ENCODE measurements at regions not wholly inside any gene's neighbourhood (a gene's known extent, or its start where the extent isn't known, plus 50 kb on each side); places are given as distances from the start of the nearest gene placed in this dataset.
"Not testable (repeated sequence)": the region's sequence is repeated elsewhere in the genome, so short reads cannot be mapped to it uniquely, and the experiment has no call there.

DNA sequence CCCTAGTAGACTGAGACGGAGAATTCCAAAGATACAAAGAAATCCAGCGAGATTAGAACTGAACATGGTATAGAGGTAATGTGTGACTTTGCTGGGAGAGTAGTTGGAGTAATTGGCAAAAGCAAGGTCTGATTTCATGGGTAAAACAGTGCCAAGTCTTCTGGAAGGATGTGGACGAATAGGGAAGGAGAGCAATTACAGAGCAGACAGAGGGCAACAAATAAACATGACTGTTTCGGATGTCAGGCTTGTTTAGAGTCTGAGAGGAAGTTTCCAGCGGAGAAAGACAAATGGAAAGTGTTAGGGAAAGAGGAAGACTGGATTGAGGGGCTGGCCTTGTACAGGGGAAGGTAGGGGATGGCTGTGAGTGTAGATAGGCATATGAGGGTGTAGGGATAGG, 190.4 kb upstream of the ADRA1D start:
- no peak for DNase-seq (ENCODE audit: low read depth)

DNA sequence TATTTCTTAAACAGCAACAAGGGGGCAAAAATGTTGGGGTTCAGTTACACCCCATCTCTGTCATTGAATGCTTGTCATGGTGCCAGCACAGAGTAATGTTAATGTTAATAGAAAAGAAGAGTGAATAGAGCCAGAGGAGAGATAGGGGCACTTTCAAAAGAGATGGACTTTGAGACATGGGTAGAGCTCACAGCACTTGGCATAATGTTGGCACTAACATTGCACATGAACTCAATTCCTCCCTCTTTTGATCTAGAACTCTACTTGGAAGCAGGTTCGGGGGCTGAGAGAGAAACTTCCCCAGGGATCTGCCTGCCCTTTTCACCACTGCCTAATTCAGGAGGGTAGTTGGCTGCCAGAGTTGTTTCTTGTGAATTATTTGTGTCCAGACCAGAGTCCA, 188.0 kb upstream of the ADRA1D start:
- DNase-seq (ENCODE audit: low read depth), result no peak

DNA sequence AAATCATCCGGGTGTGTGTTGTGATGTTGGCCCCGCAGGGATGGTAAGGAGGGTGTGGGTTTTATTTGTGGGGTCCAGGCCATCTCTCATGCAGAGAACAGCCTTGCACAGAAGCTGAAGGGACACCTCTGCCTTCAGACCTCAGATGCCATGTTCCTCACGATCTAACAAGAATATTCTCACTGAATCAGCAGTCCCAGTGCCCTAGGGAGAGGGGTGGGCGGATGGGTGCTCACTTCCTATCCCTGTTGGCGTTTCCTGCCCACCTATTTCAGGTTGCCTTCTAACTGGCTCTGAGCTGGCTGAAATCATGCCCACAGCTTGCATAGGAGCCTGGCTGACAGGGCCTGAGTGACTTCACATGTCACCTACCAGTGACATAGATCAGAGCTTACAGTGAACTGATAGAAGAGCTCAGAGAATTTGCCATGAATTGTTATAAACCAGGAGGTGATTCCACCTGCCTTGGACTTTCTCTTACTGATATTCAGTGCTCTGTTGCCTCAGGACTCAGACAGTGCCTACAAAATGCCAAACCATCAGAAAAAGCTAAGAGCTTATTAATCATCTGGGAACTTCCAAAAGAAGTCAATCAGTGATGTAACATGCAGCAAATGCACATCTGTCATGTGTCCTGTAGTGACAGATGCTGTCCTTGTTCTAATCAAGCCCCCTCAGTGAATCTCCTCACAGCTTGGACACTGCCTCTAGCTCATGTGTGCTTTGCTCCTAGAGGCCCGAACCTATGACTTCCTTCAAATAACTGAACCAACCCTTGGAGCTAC, 186.8 kb upstream of the ADRA1D start:
- DNase-seq (ENCODE audit: low read depth), result no peak

- peak; percentile 15 for DNase-seq (ENCODE audit: low read depth)
These were observed 186.1 kb upstream of the ADRA1D start for GRCh38 chr20:4435225-4435624.

GRCh38 chr20:4434681-4435080, 185.6 kb upstream of the ADRA1D start:
- peak; percentile 28 for DNase-seq (ENCODE audit: low read depth)

GRCh38 chr20:4431446-4431845, 182.4 kb upstream of the ADRA1D start:
- no peak for DNase-seq (ENCODE audit: low read depth)

- DNase-seq (ENCODE audit: low read depth), result not testable (repeated sequence)
These were observed 181.7 kb upstream of the ADRA1D start for GRCh38 chr20:4430826-4431225.

- DNase-seq (ENCODE audit: low read depth), result no peak
These were observed 179.0 kb upstream of the ADRA1D start for GRCh38 chr20:4427940-4428586.

DNA sequence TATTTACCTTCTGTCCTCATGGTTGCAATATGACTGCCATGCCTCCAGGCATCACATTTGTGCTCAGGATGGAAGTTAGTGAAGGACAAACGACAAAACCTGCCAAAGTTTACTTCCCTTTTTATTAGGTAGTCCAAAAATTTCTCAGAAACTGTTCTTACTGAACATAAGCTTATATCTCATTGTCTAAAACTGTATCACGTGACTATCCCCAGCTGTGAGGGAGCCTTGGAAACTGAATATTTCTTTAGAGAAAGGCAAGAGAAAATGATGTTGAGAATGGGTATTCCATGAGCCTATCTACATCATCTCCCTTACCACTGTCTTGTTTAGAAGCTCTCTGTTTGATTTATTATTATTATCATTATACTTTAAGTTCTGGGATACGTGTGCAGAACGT, 169.1 kb upstream of the ADRA1D start:
- DNase-seq (ENCODE audit: low read depth), result no peak

DNA sequence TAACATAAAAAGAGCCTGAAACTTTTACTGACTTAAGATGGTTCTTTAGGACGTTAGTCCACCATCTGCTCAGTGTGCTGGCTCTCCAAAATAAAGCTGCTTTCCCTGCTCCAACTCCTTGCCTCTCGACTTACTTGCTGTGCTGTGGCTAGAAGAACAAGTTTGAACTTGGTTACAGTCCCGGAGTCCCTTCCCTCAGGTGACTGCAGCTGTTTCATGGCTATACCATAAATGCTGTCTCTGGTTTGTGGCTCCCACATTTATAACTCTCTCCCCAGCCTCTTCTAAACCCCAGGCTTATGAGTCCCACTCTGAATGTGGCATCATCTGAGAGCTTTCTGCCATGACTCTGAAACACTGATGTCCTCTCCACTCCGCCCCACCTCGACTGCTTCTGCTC, 166.2 kb upstream of the ADRA1D start:
- DNase-seq (ENCODE audit: low read depth), result peak; percentile 44

GRCh38 chr20:4413314-4414049, 164.4 kb upstream of the ADRA1D start:
- DNase-seq (ENCODE audit: low read depth), result no peak

DNA sequence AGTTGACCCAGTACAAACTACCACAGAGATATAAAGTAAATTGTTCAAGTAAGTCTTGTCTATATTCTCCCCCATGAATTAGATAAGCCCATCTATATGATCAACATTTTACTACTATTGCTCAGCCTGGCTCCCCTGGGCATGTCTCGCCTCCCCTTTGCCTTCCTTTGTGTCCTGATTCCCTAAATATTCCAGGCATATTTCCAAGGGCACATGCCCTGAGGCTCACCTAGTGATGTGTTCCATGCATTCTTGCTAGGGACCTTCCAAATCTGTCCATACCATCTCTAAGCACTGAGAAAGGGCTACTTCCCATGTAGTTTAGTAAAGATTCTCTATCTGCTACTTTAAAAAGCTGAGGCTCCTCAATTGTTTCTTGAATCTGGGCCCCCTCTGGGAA, 163.1 kb upstream of the ADRA1D start:
- DNase-seq (ENCODE audit: low read depth), result no peak

DNA sequence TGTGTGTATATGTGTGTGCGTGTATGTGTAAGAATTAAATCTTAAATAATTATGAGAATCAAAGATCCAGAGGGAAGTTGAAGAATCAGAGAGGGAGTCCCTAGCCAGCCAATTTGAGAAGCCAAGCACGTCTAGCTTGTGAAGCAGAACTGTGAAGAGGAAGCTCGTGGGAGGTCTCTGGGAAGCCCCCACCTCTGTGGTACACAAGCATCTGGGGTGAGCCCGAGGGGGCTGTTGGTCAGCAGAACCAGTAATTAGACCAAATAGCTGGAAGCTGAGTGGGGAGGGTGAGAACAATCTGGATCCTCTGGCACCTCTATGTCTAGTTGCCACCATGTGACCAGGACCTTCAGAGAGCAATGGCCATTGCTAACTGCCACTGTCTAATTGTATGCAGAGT, 162.7 kb upstream of the ADRA1D start:
- DNase-seq (ENCODE audit: low read depth), result no peak

DNA sequence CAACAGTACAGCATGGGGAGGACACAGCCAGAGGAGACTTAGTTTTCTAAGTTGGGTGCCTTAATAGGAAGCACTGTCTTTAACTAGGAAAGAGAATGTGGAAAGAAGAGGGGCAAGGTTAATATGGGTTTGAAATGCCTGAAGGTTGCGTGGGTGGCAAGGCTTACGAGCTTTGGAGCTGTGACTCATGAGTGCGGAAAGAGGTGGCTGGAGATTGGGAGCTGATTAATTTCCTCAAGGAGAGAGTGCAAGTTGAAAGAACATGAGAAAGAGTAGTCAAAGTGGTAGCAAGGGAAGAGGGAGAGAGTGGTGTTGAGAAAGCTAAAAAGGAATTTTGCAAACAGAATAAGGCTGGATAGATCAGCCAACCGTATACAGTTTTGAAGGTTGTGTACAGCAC, 157.5 kb upstream of the ADRA1D start:
- peak; percentile 56 for DNase-seq (ENCODE audit: low read depth)

DNA sequence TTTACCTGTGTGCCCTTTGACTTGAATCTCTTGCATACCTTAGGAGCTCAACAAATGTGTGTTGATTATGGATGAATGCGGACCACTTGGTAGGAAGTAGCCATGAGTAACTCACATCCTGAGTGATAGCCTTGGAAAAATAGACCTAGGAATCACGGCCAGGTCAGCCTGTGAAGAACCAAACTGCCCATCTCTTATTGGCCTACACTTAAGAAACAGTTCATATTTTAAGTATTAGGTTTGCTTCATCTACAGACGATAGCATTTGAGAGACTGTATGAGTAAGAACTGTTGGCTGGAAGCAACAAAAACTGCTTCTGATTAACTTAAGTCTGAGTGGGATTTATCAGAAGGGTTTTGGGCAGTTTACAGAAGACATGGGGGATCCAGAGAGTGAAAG, 152.5 kb upstream of the ADRA1D start:
- DNase-seq (ENCODE audit: low read depth), result no peak

DNA sequence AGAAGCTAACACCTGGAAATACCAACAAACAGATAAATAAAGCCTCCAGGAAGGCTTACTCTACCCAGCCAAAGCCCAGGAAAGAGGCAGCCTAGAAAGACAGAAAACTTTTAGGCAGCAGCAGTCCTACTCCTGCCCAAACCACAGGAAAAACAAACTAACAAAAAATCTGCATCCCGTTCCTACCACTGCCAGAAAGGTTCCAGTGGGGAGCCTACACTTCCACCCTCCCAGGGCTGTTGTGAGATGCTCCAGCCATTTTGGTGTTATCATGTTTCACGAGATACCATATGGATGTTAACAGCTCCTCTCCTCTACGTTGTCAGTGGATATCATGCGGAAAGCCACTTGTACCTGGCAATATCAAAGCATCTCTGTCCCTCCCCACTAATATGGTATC, 135.9 kb upstream of the ADRA1D start:
- no peak for DNase-seq (ENCODE audit: low read depth)

DNA sequence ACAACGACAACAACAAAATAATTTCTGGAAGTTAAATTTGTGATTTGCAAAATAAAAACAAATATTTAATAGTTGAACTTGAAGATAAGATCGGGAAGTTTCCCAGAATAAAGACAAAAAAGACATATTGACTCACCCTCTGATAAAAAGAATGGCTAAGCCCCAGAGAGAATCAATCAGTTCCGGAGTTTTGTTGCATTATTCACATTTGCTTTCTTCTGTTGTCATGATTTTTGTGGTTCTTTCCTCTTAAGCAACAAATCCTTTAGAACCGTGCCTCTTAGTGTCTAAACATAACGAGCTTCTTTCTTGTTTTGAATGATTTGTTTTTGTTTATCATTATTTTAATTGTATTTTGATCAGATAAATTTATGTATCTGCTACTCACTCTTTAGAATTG, 134.9 kb upstream of the ADRA1D start:
- no peak for DNase-seq (ENCODE audit: low read depth)

GRCh38 chr20:4375881-4376280, 126.8 kb upstream of the ADRA1D start:
- DNase-seq (ENCODE audit: low read depth), result no peak

- no peak for DNase-seq (ENCODE audit: low read depth)
These were observed 124.4 kb upstream of the ADRA1D start for GRCh38 chr20:4373454-4373853.

DNA sequence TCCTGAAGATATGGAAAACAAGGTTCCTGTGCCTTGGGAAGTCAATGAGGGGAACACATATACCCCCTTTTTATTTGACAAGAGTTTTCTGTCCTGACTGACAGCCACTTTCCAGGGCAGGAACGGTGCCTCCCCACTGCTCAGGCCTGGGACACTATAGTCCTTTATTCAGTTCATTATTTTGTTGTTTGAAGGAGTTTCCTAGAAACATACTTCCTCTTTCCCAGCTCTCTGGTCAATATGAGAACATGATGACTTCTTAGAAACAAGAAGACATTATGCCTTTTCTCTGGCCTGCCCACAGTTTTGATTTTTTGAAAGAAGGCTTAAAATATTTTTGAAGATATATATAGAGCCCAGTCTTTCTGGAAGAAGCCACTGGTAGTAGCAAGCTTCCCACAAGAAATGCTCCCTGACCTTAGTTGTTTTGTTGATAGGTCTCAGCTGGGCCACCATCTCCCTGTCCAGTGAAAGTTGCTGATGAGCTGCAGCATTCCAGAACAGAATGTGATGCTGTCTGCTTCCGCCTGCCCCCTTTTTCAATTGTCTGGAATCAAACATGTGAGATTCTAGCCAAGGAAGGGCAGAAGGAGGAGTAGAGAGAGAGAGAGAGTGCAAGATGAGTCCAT, 122.7 kb upstream of the ADRA1D start:
- no peak for DNase-seq (ENCODE audit: low read depth)

GRCh38 chr20:4370851-4371250, 121.8 kb upstream of the ADRA1D start:
- DNase-seq (ENCODE audit: low read depth), result no peak

GRCh38 chr20:4369798-4370124, 120.7 kb upstream of the ADRA1D start:
- no peak for DNase-seq (ENCODE audit: low read depth)
